H1 (cell line): ENCODE measurements at regions not wholly inside any gene's neighbourhood (a gene's known extent, or its start where the extent isn't known, plus 50 kb on each side); places are given as distances from the start of the nearest gene placed in this dataset.

Source experiments
- CTCF ChIA-PET: fragments of 300-600 bp; sonication (Branson Sonifier 250); formaldehyde crosslinking; loops from one replicate; lab custom pipeline; 2021; ENCODE audit not compliant: partially characterized antibody; lab: Charles Lee
- POLR2A ChIA-PET: fragments of 300-600 bp; sonication (Branson Sonifier 250); formaldehyde crosslinking; loops from one replicate; lab custom pipeline; 2021; ENCODE audit warnings: inconsistent platforms; ENCODE audit not compliant: partially characterized antibody; lab: Charles Lee
- DNase-seq, 2 experiments: peaks; one replicate each; pipeline versions ENCODE4 v3.0.0 to v3.0.0-alpha.2; 2010 to 2022; ENCODE audit warnings: low spot score in 2 of 2, low read depth in 1 of 2, mixed read lengths in 1 of 2
- FAIRE-seq: peaks from 2 replicates; lab custom pipeline; 2011; peaks lifted over from hg19 to GRCh38; lab: Jason Lieb, UNC
- H2AFZ ChIP-seq: 2 replicates; pipeline ENCODE4 v1.8.1; 2012; ENCODE audit warnings: low read length, inconsistent platforms
- H2AK5ac ChIP-seq: 2 replicates; pipeline ENCODE4 v1.6.1; 2013; ENCODE audit warnings: low read depth, low read length
- H2BK120ac ChIP-seq: replicated peaks from 2 replicates; pipeline ENCODE3; 2013; ENCODE audit warnings: low read depth, low read length, inconsistent platforms
- H2BK12ac ChIP-seq: 2 replicates; pipeline ENCODE4 v1.6.1; 2013; ENCODE audit warnings: low read depth, low read length
- H2BK15ac ChIP-seq: 2 replicates; pipeline ENCODE4 v1.6.1; 2013; ENCODE audit warnings: low read length
- H2BK20ac ChIP-seq: 2 replicates; pipeline ENCODE4 v1.6.1; 2013; ENCODE audit warnings: low read length
- H2BK5ac ChIP-seq: 2 replicates; pipeline ENCODE4 v1.6.1; 2013; ENCODE audit warnings: low read depth, low read length
- H3K14ac ChIP-seq: 2 replicates; pipeline ENCODE4 v1.6.1; 2013; ENCODE audit warnings: inconsistent platforms; ENCODE audit not compliant: insufficient read length
- H3K18ac ChIP-seq: 2 replicates; pipeline ENCODE4 v1.6.1; 2013; ENCODE audit warnings: low read length; ENCODE audit errors: extremely low read depth
- H3K23ac ChIP-seq: 2 replicates; pipeline ENCODE4 v1.6.1; 2013; ENCODE audit warnings: inconsistent platforms; ENCODE audit not compliant: insufficient read length
- H3K23me2 ChIP-seq: 2 replicates; pipeline ENCODE4 v1.6.1; 2013; ENCODE audit warnings: low read depth, low read length
- H3K27ac ChIP-seq: 2 replicates; pipeline ENCODE4 v1.6.1; 2011; ENCODE audit warnings: low read depth, low read length, inconsistent platforms
- H3K27me3 ChIP-seq, 4 experiments: replicated peaks in 1 of 4; 1 replicate in 1 of 4; 2 replicates in 3 of 4; pipeline versions ENCODE4 v1.6.1 to v1.8.1; 2011 to 2013; ENCODE audit warnings: low read length in 3 of 4, mild to moderate bottlenecking in 3 of 4, inconsistent platforms in 2 of 4, mixed read lengths in 2 of 4, moderate library complexity in 1 of 4; ENCODE audit not compliant: control insufficient read depth in 3 of 4, insufficient read depth in 3 of 4; ENCODE audit errors: extremely low read depth in 1 of 4
- H3K36me3 ChIP-seq, 4 experiments: 2 replicates each; pipeline versions ENCODE4 v1.6.1 to v1.8.1; 2011 to 2013; ENCODE audit warnings: mild to moderate bottlenecking in 4 of 4, low read length in 3 of 4, moderate library complexity in 2 of 4, control low read depth in 1 of 4, inconsistent platforms in 1 of 4; ENCODE audit not compliant: insufficient read depth in 4 of 4, control insufficient read depth in 2 of 4
- H3K4ac ChIP-seq: replicated peaks from 2 replicates; pipeline ENCODE3; 2013; ENCODE audit warnings: low read length, low read depth, mixed read lengths, inconsistent platforms; ENCODE audit not compliant: insufficient read length
- H3K4me1 ChIP-seq, 4 experiments: replicated peaks in 1 of 4; 1 replicate in 1 of 4; 2 replicates in 3 of 4; pipeline versions ENCODE4 v1.6.1 to v1.8.1; 2011 to 2013; ENCODE audit warnings: low read length in 3 of 4, inconsistent platforms in 2 of 4, mixed read lengths in 1 of 4; ENCODE audit not compliant: insufficient read depth in 4 of 4, control insufficient read depth in 3 of 4
- H3K4me2 ChIP-seq, 2 experiments: 2 replicates each; pipeline versions ENCODE4 v1.6.1 to v1.8.1; 2011 to 2013; ENCODE audit warnings: low read depth in 2 of 2, low read length in 2 of 2, control low read depth in 1 of 2, inconsistent platforms in 1 of 2, mild to moderate bottlenecking in 1 of 2; ENCODE audit not compliant: insufficient read depth in 1 of 2
- H3K4me3 ChIP-seq, 4 experiments: fragments of 200-600, 300-600 bp in 1 of 4; sonication (generic), shearing (Covaris generic), sonication (Bioruptor Twin) in 1 of 4; 2 replicates each; pipeline versions ENCODE4 v1.5.1 to v1.8.1; 2011 to 2016; ENCODE audit warnings: low read length in 4 of 4, low read depth in 3 of 4, control low read depth in 2 of 4, inconsistent platforms in 2 of 4, mild to moderate bottlenecking in 2 of 4, mixed read lengths in 1 of 4, moderate library complexity in 1 of 4; ENCODE audit not compliant: insufficient read depth in 2 of 4; ENCODE audit errors: extremely low read depth in 1 of 4
- H3K56ac ChIP-seq: replicated peaks from 2 replicates; pipeline ENCODE3; 2013; ENCODE audit warnings: low read depth, mild to moderate bottlenecking, mixed read lengths, low read length, inconsistent platforms; ENCODE audit not compliant: insufficient read length
- H3K79me1 ChIP-seq: 2 replicates; pipeline ENCODE4 v1.6.1; 2013; ENCODE audit warnings: low read depth, low read length, control low read depth
- H3K79me2 ChIP-seq, 2 experiments: 2 replicates each; pipeline versions ENCODE4 v1.6.1 to v1.8.1; 2012 to 2013; ENCODE audit warnings: low read length in 2 of 2, mild to moderate bottlenecking in 2 of 2, inconsistent platforms in 1 of 2; ENCODE audit not compliant: insufficient read depth in 2 of 2, control insufficient read depth in 1 of 2
- H3K9ac ChIP-seq, 4 experiments: replicated peaks in 1 of 4; 1 replicate in 1 of 4; 2 replicates in 3 of 4; pipeline versions ENCODE4 v1.6.1 to v1.8.1; 2011 to 2013; ENCODE audit warnings: low read depth in 3 of 4, low read length in 3 of 4, control low read depth in 2 of 4, mild to moderate bottlenecking in 2 of 4, moderate library complexity in 2 of 4, inconsistent platforms in 1 of 4; ENCODE audit errors: extremely low read depth in 1 of 4
- H3K9me3 ChIP-seq, 2 experiments: 2 replicates each; pipeline versions ENCODE4 v1.6.1 to v1.8.1; 2012 to 2013; ENCODE audit warnings: mild to moderate bottlenecking in 2 of 2, moderate library complexity in 2 of 2, control low read depth in 1 of 2, inconsistent platforms in 1 of 2, low read depth in 1 of 2, low read length in 1 of 2, mixed read lengths in 1 of 2; ENCODE audit not compliant: insufficient read depth in 2 of 2
- H4K20me1 ChIP-seq, 2 experiments: replicated peaks in 1 of 2; 2 replicates each; pipeline versions ENCODE3 to v1.8.1; 2011 to 2013; ENCODE audit warnings: inconsistent platforms in 2 of 2, low read length in 2 of 2, mild to moderate bottlenecking in 1 of 2; ENCODE audit not compliant: insufficient read depth in 2 of 2, control insufficient read depth in 1 of 2
- H4K5ac ChIP-seq: 2 replicates; pipeline ENCODE4 v1.6.1; 2013; ENCODE audit warnings: low read length, low read depth, mixed read lengths, inconsistent platforms; ENCODE audit not compliant: insufficient read length
- H4K8ac ChIP-seq: 2 replicates; pipeline ENCODE4 v1.8.0; 2013; ENCODE audit warnings: mild to moderate bottlenecking, moderate library complexity, low read length, inconsistent platforms; ENCODE audit not compliant: insufficient read depth; ENCODE audit errors: extremely low read depth
- H4K91ac ChIP-seq: replicated peaks from 2 replicates; pipeline ENCODE3; 2013; ENCODE audit warnings: low read length, mixed read lengths, inconsistent platforms; ENCODE audit not compliant: insufficient read length
- BCL11A ChIP-seq, 2 experiments: IDR thresholded peaks; one replicate each; pipeline ENCODE4 v1.6.1; 2011; ENCODE audit warnings: low read depth in 2 of 2, low read length in 2 of 2, mild to moderate bottlenecking in 2 of 2
- POLR2AphosphoS5 ChIP-seq: IDR thresholded peaks from 2 replicates; pipeline ENCODE4 v1.6.1; 2011; ENCODE audit warnings: low read depth, low read length
- RBBP5 ChIP-seq: IDR thresholded peaks from 2 replicates; pipeline ENCODE4 v1.7.1; 2012; ENCODE audit warnings: low read depth, mild to moderate bottlenecking, inconsistent platforms, low read length, moderate library complexity, borderline replicate concordance
- SAP30 ChIP-seq: fragments of 300-600 bp; sonication (generic); IDR thresholded peaks from 2 replicates; pipeline ENCODE4 v1.7.1; 2012; ENCODE audit warnings: low read length, moderate library complexity, mild to moderate bottlenecking, inconsistent platforms; ENCODE audit not compliant: insufficient read depth, insufficient replicate concordance
- WGBS, 2 experiments: shearing (Covaris generic) in 1 of 2; methylation state at CpG; one replicate each; pipeline versions ENCODE4 v1.1.6 to v1.1.7; 2013 to 2015; ENCODE audit warnings: low lambda C conversion rate in 2 of 2, mixed read lengths in 2 of 2, inconsistent platforms in 1 of 2, low coverage in 1 of 2, missing lambda C conversion rate in 1 of 2; ENCODE audit not compliant: insufficient replicate concordance in 2 of 2, insufficient coverage in 1 of 2, insufficient read length in 1 of 2; ENCODE audit errors: extremely low coverage in 1 of 2, missing lambda C conversion rate in 1 of 2; 5-methylcytosine and 5-hydroxymethylcytosine counted together
- TF ChIP-seq, protein P1 (sequence below): IDR thresholded peaks from 2 replicates; pipeline ENCODE4 v1.6.1; 2012; ENCODE audit warnings: inconsistent platforms

DNA sequence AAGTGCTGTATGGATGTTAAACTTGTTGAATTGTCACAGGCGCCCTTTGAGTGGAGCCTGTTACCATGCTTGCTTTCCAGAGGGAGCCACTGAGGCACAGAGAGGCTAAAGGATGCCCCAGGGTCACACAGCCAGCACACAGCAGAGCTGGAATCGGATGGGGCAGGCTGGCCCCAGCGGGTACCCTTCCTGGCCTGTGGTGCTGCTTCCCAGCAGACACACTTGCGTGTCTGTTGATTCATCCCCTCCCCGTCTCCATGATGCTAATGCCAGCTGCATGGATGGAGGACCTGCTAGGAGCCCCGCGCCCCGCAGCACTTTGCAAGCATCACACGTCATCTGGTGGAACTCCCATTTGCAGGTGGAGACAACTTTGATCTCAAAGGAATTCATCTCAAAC, 52.4 kb upstream of the SHISAL1 start:
- 91% methylated on average over 9 of the region's 9 CpGs; no CpG with 5 or more reads in 1 of the 2 experiments for WGBS, 2 experiments
- no peak for TF ChIP-seq RBBP5
- TF ChIP-seq, protein P1, sequence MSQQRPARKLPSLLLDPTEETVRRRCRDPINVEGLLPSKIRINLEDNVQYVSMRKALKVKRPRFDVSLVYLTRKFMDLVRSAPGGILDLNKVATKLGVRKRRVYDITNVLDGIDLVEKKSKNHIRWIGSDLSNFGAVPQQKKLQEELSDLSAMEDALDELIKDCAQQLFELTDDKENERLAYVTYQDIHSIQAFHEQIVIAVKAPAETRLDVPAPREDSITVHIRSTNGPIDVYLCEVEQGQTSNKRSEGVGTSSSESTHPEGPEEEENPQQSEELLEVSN: no peak
- TF ChIP-seq BCL11A (IDR thresholded peaks at IDR 0.05; ENCODE audit: low read depth in 2 of 2, low read length in 2 of 2): no peak
- TF ChIP-seq SAP30: no peak
- no peak for TF ChIP-seq POLR2AphosphoS5

More for the DNA sequence above, 52.4 kb upstream of the SHISAL1 start:
- Histone ChIP-seq H3K79me1 (no peaks in the 10 kb centered on the region), H2BK15ac (no peak overlapping the region), H3K23ac (no peak overlapping the region), H2BK20ac (no peak overlapping the region), H3K27ac (no peak overlapping the region), H3K4me1 (no peaks in the 10 kb centered on the region; a peak in 3 of 7 replicates), H3K18ac (no peak overlapping the region), H3K4ac (no peak overlapping the region), H2BK120ac (no peak overlapping the region), H4K91ac (no peak overlapping the region), H3K9ac (no peak overlapping the region), H3K4me3 (no peak overlapping the region), H3K23me2 (no peaks in the 10 kb centered on the region), H4K20me1 (no peaks in the 10 kb centered on the region), H3K56ac (no peak overlapping the region), H4K5ac (no peak overlapping the region), H3K4me2 (no peak overlapping the region), H3K9me3 (no peaks in the 10 kb centered on the region), H3K36me3 (no peaks in the 10 kb centered on the region), H2AK5ac (no peak overlapping the region), H3K14ac (no peak overlapping the region), H2AFZ (no peak overlapping the region), H4K8ac (no peak overlapping the region), H2BK5ac (no peak overlapping the region), H2BK12ac (no peak overlapping the region), H3K79me2 (no peaks in the 10 kb centered on the region), H3K27me3 (no peaks in the 10 kb centered on the region)
- POLR2A ChIA-PET: no interaction called here
- FAIRE-seq (no peak), DNase-seq (no peak)
- CTCF ChIA-PET: interaction anchor here (0.7 to 2.7 kb wide), 10 partner anchors 8 to 371 kb away, joined by 3 to 10 read pairs (median 4); no protein-coding TSS in a partner anchor
